Peyer's patch (tissue), 4 donors: ENCODE measurements at regions not wholly inside any gene's neighbourhood (a gene's known extent, or its start where the extent isn't known, plus 50 kb on each side); places are given as distances from the start of the nearest gene placed in this dataset.
"Not testable (repeated sequence)": the region's sequence is repeated elsewhere in the genome, so short reads cannot be mapped to it uniquely, and the experiment has no call there.

Source experiments
- DNase-seq, 3 donors: peaks; one replicate each; pipeline ENCODE4 v3.0.0-alpha.2; 2017 to 2019
- H3K27ac ChIP-seq, 4 donors: fragments of 200-600 bp; sonication (generic); one replicate each; pipeline ENCODE4 v1.5.1; 2016 to 2019
- H3K27me3 ChIP-seq, 2 donors: fragments of 200-600 bp; sonication (generic); one replicate each; pipeline ENCODE4 v1.5.1; 2019
- H3K36me3 ChIP-seq, 3 donors: fragments of 200-600 bp; sonication (generic); one replicate each; pipeline ENCODE4 v1.5.1; 2016 to 2019
- H3K4me1 ChIP-seq, 4 donors: fragments of 200-600 bp; sonication (generic); one replicate each; pipeline ENCODE4 v1.5.1; 2016 to 2019
- H3K4me3 ChIP-seq, 4 donors: fragments of 200-600 bp; sonication (generic); 1 replicate in 3 of 4; 2 replicates in 1 of 4; pipeline ENCODE4 v1.5.1; 2016 to 2019; ENCODE audit warnings: mild to moderate bottlenecking in 1 of 4
- H3K9me3 ChIP-seq, 4 donors: fragments of 200-600 bp; sonication (generic); one replicate each; pipeline ENCODE4 v1.5.1; 2016 to 2019; ENCODE audit warnings: mild to moderate bottlenecking in 1 of 4
- CTCF ChIP-seq, 6 experiments: fragments of 450-650 bp in 4 of 6; fragments of 200-600 bp in 2 of 6; sonication (generic) in 1 of 6; IDR thresholded peaks; one replicate each; pipeline ENCODE4 v1.5.1; 2017 to 2019; ENCODE audit warnings: antibody characterized with exemption in 6 of 6, mild to moderate bottlenecking in 3 of 6, moderate library complexity in 1 of 6
- POLR2A ChIP-seq, 2 donors: fragments of 450-650 bp; IDR thresholded peaks; one replicate each; pipeline ENCODE4 v1.5.1; 2017; ENCODE audit warnings: antibody characterized with exemption in 2 of 2, mild to moderate bottlenecking in 2 of 2, moderate library complexity in 2 of 2

- no peaks in the 10 kb centered on the region for H3K27me3 ChIP-seq
- TF ChIP-seq POLR2A (IDR thresholded peaks at IDR 0.05) = no peak
- no peak overlapping the region for H3K27ac ChIP-seq
- no peaks in the 10 kb centered on the region for H3K36me3 ChIP-seq
- no peak overlapping the region for H3K4me3 ChIP-seq
- DNase-seq = no peak
- no peaks in the 10 kb centered on the region for H3K4me1 ChIP-seq
- no peaks in the 10 kb centered on the region for H3K9me3 ChIP-seq
These were observed 423.3 kb downstream of the GPAT3 start for GRCh38 chr4:83959160-83959559.

- no peak for TF ChIP-seq POLR2A (IDR thresholded peaks at IDR 0.05)
- no peak for TF ChIP-seq CTCF (IDR thresholded peaks at IDR 0.05)
- H3K27ac ChIP-seq = no peak overlapping the region
- no peaks in the 10 kb centered on the region for H3K9me3 ChIP-seq
- H3K27me3 ChIP-seq = no peaks in the 10 kb centered on the region
- H3K4me3 ChIP-seq = no peak overlapping the region
- DNase-seq = no peak
- H3K4me1 ChIP-seq = no peaks in the 10 kb centered on the region
- H3K36me3 ChIP-seq = no peaks in the 10 kb centered on the region
These were observed 411.9 kb downstream of the GPAT3 start for GRCh38 chr4:83947830-83948193.

GRCh38 chr4:83947125-83947829 lies 411.4 kb downstream of the GPAT3 start:
- H3K4me1 ChIP-seq = no peaks in the 10 kb centered on the region
- DNase-seq = no peak
- H3K9me3 ChIP-seq = no peaks in the 10 kb centered on the region
- H3K36me3 ChIP-seq = no peaks in the 10 kb centered on the region
- H3K27me3 ChIP-seq = no peaks in the 10 kb centered on the region
- no peak overlapping the region for H3K4me3 ChIP-seq
- TF ChIP-seq CTCF (IDR thresholded peaks at IDR 0.05) (no peak), POLR2A (IDR thresholded peaks at IDR 0.05) (no peak)
- no peak overlapping the region for H3K27ac ChIP-seq

- H3K4me3 ChIP-seq, H3K27ac ChIP-seq, DNase-seq: not testable (repeated sequence)
These were observed 407.8 kb downstream of the GPAT3 start for GRCh38 chr4:83943691-83944090.

GRCh38 chr4:83932750-83933391 lies 397.0 kb downstream of the GPAT3 start:
- no peak overlapping the region for H3K4me3 ChIP-seq
- no peak overlapping the region for H3K27ac ChIP-seq
- H3K9me3 ChIP-seq = no peaks in the 10 kb centered on the region
- H3K36me3 ChIP-seq = no peaks in the 10 kb centered on the region
- no peaks in the 10 kb centered on the region for H3K4me1 ChIP-seq
- TF ChIP-seq CTCF (IDR thresholded peaks at IDR 0.05) (no peak), POLR2A (IDR thresholded peaks at IDR 0.05) (no peak)
- DNase-seq = no peak
- no peaks in the 10 kb centered on the region for H3K27me3 ChIP-seq

More at GRCh38 chr4:83943691-83944090, 407.8 kb downstream of the GPAT3 start:
- not testable (repeated sequence) for H3K27me3 ChIP-seq, H3K36me3 ChIP-seq, H3K9me3 ChIP-seq, H3K4me1 ChIP-seq

- no peak for TF ChIP-seq POLR2A (IDR thresholded peaks at IDR 0.05)
- TF ChIP-seq CTCF (IDR thresholded peaks at IDR 0.05) = no peak
- no peaks in the 10 kb centered on the region for H3K4me1 ChIP-seq
- no peak overlapping the region for H3K27ac ChIP-seq
- no peaks in the 10 kb centered on the region for H3K9me3 ChIP-seq
- H3K27me3 ChIP-seq = no peaks in the 10 kb centered on the region
- no peak overlapping the region for H3K4me3 ChIP-seq
- DNase-seq = no peak
- no peaks in the 10 kb centered on the region for H3K36me3 ChIP-seq
These were observed 395.9 kb downstream of the GPAT3 start for GRCh38 chr4:83931659-83932438.
